Putamen (tissue), 1 donor: ENCODE measurements at regions not wholly inside any gene's neighbourhood (a gene's known extent, or its start where the extent isn't known, plus 50 kb on each side); places are given as distances from the start of the nearest gene placed in this dataset.
"Not testable (repeated sequence)": the region's sequence is repeated elsewhere in the genome, so short reads cannot be mapped to it uniquely, and the experiment has no call there.

Source experiments
- DNase-seq: peaks from one replicate; pipeline ENCODE4 v3.0.0-alpha.2; 2016; ENCODE audit warnings: low spot score

DNA sequence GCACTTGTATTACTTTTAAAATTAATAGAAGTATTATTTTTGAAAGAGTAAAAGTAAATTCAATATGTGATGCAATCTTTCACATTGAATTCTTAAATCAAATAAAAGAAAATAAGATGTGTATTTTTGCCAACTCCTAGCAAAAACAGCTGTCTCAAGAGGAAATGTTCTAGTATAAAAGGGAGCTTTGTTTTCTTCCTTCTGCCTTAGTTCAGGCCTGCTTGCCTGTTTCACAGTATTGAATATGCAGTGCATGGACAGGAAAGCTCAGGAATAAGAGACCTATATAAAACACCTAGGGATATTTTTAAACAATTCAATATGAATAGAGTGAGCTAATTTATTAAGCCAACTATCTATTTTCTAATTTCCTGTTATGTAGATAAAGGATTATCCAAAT lies 294.8 kb upstream of the G2E3 start:
- no peak for DNase-seq

DNA sequence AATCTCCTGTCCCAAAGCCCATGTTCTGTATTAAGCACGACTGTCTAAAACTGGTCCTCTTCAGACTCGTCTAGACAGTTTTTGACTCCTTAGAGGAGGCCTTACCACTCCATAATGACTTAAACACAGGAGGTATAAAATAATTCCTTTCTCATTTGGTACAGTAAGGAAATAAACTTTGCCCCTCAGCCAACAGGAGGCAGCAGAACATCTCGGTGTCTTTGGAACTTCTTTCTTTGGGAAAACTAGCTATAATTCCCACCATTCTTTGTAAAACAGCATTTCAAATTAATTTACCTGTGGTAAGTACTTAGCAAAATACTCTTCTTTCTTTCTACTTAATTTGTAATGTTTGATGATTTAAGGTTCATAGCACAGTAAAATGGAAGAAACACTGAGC lies 292.7 kb upstream of the G2E3 start:
- DNase-seq: no peak

DNA sequence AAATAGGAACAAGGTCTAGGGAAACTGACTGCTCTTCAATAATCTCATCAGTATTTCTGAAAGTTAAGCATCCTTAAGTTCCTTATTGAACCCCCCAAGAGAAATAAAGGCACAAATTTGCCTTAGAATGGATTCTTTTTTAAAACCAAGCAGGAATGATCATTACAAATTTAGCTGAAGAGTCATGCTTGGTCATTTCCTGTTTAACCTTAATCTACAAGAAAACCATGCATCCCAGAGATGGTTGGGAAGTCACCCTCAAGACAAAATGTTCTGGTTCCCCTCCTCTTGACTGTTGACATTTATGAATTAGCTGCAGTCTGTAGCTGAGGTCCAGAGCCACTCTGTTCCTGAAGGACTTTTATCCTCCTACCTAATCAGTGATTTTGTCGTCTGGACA lies 291.8 kb upstream of the G2E3 start:
- no peak for DNase-seq

DNA sequence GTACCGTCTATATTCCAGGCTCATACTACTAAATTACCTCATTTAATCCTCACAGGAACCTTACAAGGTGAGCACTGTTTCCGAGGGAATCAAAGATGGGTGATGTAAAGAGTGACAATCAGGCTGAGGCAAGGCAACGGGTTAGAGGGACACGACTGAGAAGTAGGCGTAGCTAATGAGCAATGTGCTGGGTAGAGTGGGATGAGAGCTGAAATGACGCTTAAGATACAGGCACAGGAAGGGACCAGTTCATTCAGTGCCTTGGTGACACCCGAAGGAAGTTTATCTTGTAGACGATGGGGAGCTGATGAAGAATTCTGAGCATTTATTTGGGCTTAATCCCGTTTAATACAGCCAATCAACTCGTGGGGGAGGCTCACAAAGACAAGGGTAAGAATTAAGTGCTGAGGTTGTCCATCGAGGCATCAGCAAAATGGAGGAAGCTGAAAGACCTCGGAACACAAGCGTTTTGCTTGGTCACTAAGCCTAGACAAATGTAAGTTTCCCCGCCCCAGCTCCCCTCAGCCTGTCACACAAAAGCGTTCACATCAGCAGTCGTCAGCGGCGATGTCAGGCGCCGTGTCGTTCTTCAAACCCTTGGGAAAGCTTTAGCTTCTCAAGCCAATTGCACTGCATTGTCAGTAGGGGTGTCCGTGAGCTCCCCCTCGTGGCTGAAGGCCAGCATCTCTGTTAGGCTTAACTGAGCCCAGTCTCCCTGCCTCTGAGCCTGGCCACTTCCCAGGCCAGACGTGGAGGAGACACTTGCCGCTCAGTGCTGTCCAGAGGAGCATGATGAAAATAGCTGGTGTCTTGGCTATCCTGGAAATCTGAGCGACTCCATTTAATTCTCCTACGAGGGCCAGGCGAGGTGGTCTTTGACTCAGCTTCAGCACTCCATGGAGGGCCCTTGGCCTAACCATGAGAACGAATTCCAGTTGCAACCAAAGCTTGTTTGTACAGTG lies 288.5 kb upstream of the G2E3 start:
- peak; percentile 81 for DNase-seq

DNA sequence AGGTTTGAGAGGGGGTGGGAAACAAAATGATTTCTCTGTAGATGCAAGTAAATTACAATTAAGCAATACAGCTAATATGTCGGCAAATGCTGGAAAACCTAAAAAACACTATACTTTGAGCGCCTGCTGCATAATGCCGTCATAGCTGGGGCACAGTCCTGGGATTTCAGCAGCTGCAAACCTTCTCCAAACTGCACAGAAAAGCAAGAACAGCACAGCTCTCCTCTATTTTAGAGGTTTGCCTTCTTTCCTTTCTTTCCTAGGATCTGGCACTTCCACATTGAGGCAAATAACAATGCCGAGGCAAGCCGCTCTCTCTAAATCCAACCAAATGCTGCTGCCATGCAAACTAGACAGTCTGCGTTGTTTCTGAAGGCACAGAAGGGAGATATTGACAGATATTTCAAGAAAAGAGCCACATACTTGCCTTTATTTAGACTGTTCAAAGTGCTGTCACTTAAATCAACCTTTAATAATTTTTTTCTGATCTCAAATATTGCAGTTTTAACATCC lies 287.1 kb upstream of the G2E3 start:
- peak; percentile 39 for DNase-seq

DNA sequence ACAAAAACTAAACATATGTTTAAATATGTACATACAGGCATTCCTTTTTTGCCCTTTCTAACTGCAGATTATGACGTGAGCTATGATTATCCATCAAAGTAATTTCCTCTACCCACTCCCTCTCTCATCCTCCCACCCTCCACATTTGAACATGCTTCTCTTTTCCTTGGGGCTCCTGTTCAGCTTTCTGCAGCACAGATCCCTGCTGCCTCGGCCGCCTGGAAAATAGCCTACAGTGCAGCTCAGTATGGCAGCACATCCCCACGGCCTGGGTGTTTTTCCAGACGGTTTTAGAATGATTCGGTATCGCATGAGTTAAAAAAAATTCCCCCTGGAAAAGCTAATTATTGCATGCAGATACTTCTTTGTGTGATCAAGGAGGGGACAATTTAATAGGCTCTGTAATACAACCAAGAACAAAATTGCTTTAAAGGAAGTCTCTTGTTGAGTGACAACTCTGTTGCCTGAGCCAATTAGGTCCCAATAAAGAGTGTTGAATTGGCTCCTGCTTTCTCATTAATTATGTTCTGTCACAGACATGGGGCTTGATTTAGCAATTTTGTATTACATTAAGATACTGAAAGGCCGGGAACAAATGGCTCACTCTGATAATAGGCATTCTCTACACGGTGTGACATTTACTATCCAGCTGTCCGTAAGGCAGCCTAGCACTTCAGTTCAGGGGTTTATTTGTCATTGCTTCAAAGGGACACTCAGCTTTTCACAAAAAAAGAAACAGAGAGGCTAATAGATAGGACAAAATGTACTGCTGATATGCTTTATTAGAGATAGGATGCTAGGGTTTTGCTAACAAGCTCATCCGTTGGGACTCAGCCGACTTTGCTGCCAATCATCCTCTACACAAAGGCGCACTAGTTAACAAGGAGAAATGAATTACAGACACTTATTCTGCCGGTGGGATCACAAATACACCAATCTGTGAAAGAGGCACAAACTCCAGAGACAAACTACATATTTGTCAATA lies 285.8 kb upstream of the G2E3 start:
- DNase-seq: peak; percentile 75

DNA sequence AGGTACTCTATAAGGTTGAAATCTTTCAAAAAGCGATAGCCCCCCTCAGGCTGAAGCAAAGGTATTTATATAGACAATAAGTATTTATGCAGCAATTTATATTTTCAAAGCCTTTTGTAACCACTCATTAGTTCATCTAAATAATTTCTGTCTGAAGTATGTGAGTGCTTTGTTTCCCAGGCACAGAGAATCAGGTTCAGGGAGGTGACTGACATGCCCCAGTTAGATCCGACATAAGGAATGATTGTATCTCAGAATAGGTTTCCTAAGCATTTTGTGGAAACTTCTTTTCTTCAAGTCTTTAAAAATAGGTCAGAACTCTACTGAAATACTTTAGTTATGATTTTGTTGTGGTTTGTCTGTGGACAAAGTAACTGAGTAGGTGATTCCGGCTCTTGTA lies 283.4 kb upstream of the G2E3 start:
- peak; percentile 52 for DNase-seq

DNA sequence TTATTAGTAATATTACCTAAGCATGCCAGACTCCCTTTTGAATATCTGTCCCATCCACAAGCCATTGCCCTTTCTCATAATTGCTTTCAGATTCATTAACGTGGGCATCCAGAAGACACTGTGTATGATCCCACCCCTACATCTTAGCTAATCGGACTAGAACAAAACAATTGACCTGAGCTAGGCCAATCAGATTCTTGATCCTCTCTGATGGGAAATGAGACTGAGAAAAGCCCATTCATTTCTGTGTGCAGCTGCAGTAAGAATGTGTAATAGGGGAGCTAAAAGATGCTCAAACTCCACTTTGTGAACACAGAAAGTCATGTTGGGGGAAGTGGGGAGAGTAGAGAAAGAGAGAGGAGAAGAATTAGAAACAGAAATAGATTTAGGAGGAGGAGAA lies 281.7 kb upstream of the G2E3 start:
- DNase-seq: no peak

DNA sequence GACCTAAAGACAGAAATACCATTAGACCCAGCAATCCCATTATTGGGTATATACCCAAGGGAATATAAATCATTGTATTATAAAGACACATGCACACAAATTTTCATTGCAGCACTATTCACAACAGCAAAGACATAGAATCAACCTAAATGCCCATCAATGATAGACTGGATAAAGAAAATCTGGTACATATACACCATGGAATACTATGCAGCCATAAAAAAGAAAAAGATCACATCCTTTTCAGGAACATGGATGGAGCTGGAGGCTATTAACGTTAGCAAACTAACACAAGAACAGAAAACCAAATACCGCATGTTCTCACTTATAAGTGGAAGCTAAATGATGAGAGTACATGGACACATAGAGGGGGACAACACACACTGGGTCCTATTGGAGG lies 280.1 kb upstream of the G2E3 start:
- DNase-seq: not testable (repeated sequence)

DNA sequence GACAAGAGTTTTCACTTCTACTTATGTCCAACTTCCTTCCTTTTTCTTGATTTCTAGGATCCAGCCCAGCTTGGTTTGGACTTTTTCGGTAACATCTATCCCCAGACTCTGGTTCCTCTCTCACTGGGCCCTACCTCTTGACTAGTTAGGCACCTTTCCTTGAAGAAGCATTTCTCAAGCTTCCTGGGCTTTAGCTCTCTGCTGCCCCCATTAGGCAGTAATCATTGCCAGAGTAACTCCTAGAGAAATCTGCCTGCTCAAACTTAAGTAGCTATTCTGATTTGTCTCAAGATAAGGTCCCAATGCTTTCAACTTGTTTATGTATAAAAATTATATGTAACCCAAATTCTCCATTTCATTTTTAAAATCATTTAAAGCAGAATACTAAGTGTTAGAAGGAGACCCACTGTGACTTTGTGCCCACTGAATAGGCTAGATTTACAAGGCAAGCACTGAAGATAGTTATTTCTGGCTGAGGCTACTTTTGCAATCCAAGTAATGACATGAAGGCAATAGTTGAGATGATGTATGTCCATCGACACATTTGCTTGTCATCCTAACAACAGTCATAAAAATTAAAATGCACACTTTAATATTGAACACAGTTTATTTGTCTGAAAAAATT lies 275.0 kb upstream of the G2E3 start:
- no peak for DNase-seq

DNA sequence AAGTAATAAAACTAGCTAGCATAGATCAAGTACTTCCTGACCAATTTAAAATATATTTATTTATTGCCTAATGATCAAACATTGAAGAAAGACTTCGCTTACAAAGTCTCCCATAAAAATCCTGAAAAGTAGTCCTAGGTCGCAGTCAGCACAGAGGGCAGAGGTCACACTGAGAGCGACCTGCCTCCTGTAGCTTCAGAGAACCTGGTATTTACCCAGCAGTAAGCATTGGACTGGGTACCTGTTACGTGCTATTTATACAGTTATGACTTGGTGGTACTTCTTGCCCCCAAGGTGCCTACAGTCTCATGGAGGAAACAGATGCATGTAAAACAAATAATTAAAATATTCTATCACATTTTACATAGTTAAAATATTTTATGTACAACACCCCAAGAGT lies 274.1 kb upstream of the G2E3 start:
- DNase-seq: no peak

DNA sequence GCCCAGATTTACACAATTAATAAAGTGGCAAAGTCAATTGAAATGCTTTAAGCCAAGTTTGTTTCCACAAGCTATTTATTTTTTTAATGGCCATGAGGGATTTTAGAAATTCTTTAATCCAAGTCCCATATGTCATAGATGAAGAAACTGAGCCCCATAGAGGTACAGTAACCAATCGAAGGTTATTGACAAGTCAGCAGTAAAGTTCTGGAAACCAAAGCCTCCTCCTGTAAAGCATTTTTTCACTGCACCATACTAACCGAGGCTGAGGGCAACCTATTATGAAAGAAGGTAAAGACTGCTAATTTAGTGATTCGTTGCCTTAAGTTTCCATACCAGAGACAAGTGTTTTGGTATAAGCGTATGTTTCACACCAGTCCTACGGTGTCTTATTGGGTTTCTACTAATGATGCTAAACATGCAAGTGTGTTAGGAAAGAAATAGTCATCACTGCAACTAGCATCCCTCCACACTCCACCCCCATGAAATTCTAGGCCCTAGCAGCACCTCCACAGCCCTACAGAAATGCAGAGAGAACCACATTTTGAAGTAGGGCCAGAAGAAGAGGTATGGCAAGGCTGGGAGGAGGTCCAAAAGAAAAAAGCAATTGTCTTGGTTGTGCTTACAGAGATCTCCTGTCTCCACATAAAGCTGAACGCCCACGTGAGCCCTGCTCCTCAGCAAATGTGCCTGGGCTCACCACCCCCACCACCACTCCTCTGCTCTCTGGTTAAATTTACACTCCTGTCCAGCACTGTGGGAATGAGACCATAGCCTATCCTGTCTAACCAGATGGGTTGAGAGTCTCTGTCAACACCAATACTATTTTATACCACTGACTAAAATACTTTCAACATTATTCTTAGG lies 271.1 kb upstream of the G2E3 start:
- DNase-seq: no peak

DNA sequence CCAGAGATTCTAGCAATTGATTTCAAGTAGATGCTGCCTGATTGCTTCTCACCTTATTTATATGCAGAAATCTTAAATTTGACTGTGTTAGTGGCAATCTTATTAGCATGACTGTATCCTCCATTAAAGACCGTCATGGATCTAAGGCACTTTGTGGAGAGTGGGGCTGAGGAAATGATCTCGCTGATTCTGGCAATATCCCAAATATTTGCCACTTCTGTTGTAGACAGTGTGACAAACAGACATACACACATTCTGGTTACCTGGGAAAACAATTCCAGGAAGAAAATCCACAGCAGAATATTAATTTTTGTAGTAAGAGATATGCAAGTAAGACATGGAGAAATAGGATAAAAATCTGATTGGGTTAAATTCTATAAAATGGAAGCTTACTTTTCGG lies 269.0 kb upstream of the G2E3 start:
- no peak for DNase-seq

DNA sequence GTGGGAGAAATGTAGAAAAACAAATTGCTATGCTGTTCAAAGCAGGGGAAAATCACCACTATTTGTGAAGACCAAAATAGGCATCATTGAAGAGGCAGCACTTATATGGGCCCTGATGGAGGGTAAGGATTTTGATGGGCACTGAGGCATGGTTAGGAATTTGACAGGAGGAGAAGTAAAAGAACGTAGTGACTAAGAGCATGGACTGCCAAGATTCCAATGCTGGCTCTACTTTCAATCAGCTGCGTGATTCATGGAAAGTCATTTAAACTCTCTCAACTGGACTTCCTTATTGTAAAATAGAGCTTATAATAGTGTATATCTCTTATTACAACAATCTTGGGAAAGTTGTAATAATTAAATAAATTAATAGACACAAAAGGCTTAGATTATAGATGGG lies 267.7 kb upstream of the G2E3 start:
- no peak for DNase-seq

DNA sequence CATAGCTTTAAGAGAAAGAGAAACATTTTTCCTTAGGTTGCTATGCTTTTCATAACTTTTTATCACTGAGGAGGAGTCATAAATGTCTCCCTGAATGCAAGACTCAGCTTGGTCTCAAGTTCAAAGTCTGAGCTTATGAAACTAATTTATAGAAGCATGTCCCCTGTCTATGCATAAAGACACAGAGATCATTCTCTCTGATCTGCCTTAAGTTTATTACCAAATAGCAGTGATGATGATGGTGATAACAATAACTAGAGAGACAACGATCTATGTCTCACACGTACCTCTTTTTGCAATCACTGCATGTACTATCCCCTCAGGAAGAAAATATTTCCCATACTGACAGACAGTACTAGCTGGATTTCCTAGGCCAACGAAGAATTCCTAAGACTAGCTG lies 266.4 kb upstream of the G2E3 start:
- DNase-seq: no peak

DNA sequence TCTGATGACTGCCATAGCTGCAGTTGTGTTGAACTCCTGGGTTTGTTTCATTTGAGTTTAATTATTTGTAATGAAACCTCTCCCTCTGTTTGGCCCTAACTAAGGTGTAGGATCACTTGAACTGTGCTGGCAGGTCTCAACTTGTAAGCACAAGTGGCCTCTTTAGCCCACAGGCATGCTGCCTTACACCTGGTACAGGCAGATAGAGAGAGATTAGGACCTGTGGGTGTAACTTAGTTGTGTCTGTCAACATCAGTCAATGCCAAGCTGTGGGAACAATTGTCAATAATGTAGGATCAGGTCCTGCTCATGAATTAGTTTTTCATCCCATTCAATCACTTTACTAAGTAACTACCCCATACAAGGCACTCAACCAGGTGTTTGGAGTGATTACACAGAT lies 263.0 kb upstream of the G2E3 start:
- DNase-seq: no peak

DNA sequence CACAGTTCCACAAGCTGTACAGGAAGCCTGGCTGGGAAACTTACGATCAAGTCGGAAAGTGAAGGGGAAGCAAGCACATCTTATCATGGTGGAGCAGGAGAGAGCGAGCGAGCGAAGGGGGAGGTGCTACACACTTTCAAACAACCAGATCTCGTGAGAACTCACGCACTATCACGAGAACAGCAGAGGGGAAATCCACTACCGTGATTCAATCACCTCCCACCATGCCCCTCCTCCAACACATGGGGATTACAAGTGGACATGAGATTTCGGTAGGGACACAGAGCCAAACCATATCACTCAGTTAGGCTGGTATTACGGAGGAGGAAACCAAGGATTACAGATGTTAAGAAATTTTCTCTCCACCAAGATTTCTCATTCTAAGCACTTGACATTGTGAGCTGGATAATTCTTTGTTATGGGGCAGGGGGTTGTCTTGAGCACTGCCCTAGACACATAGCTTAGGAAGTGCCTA lies 262.0 kb upstream of the G2E3 start:
- DNase-seq: no peak

DNA sequence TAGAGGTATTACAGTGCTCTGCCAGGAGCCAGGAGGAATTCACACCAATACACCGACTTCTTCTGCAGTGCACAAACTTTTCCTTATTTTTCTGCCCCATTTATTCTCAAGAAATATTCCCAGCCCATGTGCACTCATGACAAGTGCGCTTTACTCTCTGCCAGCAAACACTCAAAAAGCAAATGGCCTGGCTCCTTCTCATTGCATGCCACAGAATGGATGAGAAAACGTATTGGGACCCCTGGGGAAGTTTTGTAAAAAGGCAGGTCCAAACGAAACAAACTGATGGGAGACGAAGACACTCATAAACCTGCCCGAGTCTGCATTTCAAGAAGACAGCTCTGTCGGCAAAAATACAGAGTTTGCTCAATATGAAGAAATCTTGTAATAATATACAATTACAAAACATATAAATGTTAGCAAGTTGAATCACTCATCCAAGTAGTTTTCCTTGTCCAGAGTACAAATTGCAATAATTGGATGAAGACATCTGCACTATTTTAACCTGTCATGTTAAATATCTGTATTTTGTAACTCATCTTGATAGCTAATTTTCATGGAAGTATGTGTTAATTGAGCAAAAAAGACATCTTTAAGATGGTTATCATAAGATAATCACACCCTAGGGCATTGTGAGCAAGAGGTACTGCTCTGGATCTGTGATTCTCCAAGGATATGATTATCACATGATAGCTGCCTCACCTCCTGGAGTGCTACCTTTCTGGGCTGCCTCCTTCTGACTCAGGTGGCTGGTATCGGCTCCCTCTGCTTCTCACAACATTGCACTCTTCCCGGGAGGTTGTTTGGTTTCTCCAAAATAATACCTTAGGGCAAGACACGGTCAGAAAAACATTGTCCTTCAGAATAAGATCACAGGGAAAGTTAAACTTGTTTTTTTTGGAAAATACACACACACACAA lies 260.8 kb upstream of the G2E3 start:
- no peak for DNase-seq

DNA sequence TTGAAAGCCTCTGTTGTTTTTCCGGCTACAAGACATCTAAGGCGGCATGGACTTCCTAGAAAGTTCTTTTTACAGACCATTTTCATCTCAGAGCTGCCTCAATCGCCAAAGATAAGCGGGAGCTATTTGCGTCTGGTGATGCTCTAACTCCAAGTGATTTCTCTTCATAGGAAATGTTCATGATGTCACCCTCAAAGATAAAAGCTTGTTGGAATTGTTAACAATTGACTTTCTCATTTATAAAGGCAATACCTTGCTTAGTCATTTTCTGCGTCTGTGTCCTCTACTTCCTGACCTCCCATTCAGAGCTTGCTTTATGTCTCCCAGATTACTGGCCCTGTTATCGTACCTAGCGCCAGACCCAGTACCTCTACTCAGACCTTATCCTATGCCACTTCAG lies 259.0 kb upstream of the G2E3 start:
- no peak for DNase-seq

DNA sequence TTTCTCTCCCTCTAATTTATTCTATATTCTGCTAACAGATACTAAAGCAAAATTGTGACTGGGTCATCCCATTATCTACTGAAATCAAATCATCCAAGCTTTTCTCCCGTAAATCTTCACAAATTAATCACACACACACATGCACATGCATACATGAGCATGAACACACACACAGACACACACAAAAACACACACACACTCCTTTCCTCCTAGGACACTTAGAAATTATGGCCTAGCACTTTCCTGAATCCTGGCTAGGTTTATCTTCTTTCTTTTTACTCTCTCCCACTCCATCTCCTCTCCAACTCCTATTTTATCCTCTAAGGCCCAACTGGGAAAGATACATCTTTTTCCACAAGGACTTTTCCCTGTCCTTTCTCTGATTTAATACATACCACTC lies 255.6 kb upstream of the G2E3 start:
- DNase-seq: no peak
